ENCODE measurements at regions not wholly inside any gene's neighbourhood (a gene's known extent, or its start where the extent isn't known, plus 50 kb on each side); places are given as distances from the start of the nearest gene placed in this dataset.

- DNase-seq: no peak
Observed at GRCh38 chr2:128622955-128623620, 304.4 kb upstream of the HS6ST1 start.

GRCh38 chr2:128623776-128624761, 305.4 kb upstream of the HS6ST1 start:
- DNase-seq: no peak

GRCh38 chr2:128624956-128625355, 306.3 kb upstream of the HS6ST1 start:
- DNase-seq: no peak

GRCh38 chr2:128625421-128625820, 306.8 kb upstream of the HS6ST1 start:
- DNase-seq: no peak

GRCh38 chr2:128625963-128626759, 307.5 kb upstream of the HS6ST1 start:
- no peak for DNase-seq

GRCh38 chr2:128626760-128627511, 308.3 kb upstream of the HS6ST1 start:
- no peak for DNase-seq

GRCh38 chr2:128628206-128628605, 309.5 kb upstream of the HS6ST1 start:
- DNase-seq: peak; percentile 26 to 34

- DNase-seq: no peak
Observed at GRCh38 chr2:128628996-128629395, 310.3 kb upstream of the HS6ST1 start.

GRCh38 chr2:128630974-128631697, 312.5 kb upstream of the HS6ST1 start:
- no peak for DNase-seq

GRCh38 chr2:128631698-128632500, 313.2 kb upstream of the HS6ST1 start:
- no peak for DNase-seq

GRCh38 chr2:128632501-128632800, 313.8 kb upstream of the HS6ST1 start:
- DNase-seq: no peak

- DNase-seq: no peak
Observed at GRCh38 chr2:128633501-128633900, 314.8 kb upstream of the HS6ST1 start.

GRCh38 chr2:128635361-128635900, 316.8 kb upstream of the HS6ST1 start:
- no peak for DNase-seq

- DNase-seq: no peak
Observed at GRCh38 chr2:128636802-128637147, 318.1 kb upstream of the HS6ST1 start.

GRCh38 chr2:128637481-128638155, 318.9 kb upstream of the HS6ST1 start:
- no peak for DNase-seq

GRCh38 chr2:128638341-128639119, 319.9 kb upstream of the HS6ST1 start:
- no peak for DNase-seq

- DNase-seq: no peak
Observed at GRCh38 chr2:128639120-128639477, 320.4 kb upstream of the HS6ST1 start.

- no peak for DNase-seq
Observed at GRCh38 chr2:128639693-128640092, 321.0 kb upstream of the HS6ST1 start.

- no peak for DNase-seq
Observed at GRCh38 chr2:128640166-128640844, 321.6 kb upstream of the HS6ST1 start.

Data from cerebellar nuclear complex (tissue), 1 donor.